ENCODE measurements at regions not wholly inside any gene's neighbourhood (a gene's known extent, or its start where the extent isn't known, plus 50 kb on each side); places are given as distances from the start of the nearest gene placed in this dataset.

GRCh38 chr9:84101964-84102632 lies 121.5 kb downstream of the RMI1 start:
- WGBS (ENCODE audit: insufficient coverage): 26% methylated on average over 21 of the region's 29 CpGs
- Histone ChIP-seq H3K4me1 (ENCODE audit: control insufficient read depth in 1 of 2, extremely low read depth in 1 of 2, insufficient read depth in 2 of 2, low read length in 2 of 2) (no peaks in the 10 kb centered on the region), H3K4me3 (ENCODE audit: control insufficient read depth in 1 of 2, extremely low read depth in 1 of 2, low read length in 1 of 2) (no peak overlapping the region), H3K27ac (ENCODE audit: low read length) (no peak overlapping the region), H3K9me3 (no peaks in the 10 kb centered on the region), H3K36me3 (ENCODE audit: control insufficient read depth in 2 of 2, extremely low read depth in 1 of 2, insufficient read depth in 1 of 2, low read length in 1 of 2) (no peaks in the 10 kb centered on the region), H3K27me3 (replicated peaks in 1 of 2; ENCODE audit: control insufficient read depth in 2 of 2, extremely low read depth in 1 of 2, insufficient read depth in 2 of 2, low read length in 1 of 2) (peaks cover 4 to 8% of the 10 kb centered on the region in 2 experiments)
- Mint-ChIP-seq H3K4me3 (no peak overlapping the region), H3K27me3 (peaks cover 33 to 42% of the 10 kb centered on the region in 2 donors), H3K36me3 (no peaks in the 10 kb centered on the region), H3K4me1 (peaks cover under 1 to 7% (median 7%) of the 10 kb centered on the region in 3 donors), H3K27ac (no peak overlapping the region), H3K9me3 (peaks cover 0 to 2% (median 0%) of the 10 kb centered on the region in 3 donors)
- ATAC-seq (replicated peaks in 1 of 4) (no peak), DNase-seq (no peak)
- CTCF ChIA-PET: interaction anchor here in 1 of 2 donors (0.7 kb wide), 1 partner anchor 44 kb away, joined by 4 read pairs; no protein-coding TSS in a partner anchor
- POLR2A ChIA-PET: interaction anchor here in 1 of 2 donors (0.6 to 0.7 kb wide), 2 partner anchors 18 to 1571 kb away, joined by 3 read pairs; no protein-coding TSS in a partner anchor

- POLR2A ChIA-PET: no interaction called here
- H3K36me3 ChIP-seq (ENCODE audit: control insufficient read depth in 2 of 2, extremely low read depth in 1 of 2, insufficient read depth in 1 of 2, low read length in 1 of 2): no peaks in the 10 kb centered on the region
- Mint-ChIP-seq H3K9me3 (peaks cover 0 to 2% (median 0%) of the 10 kb centered on the region in 3 donors), H3K27me3 (peaks cover 34 to 47% of the 10 kb centered on the region in 2 donors), H3K36me3 (no peaks in the 10 kb centered on the region), H3K4me1 (peaks cover 14 to 23% (median 23%) of the 10 kb centered on the region in 3 donors), H3K27ac (no peak overlapping the region), H3K4me3 (no peak overlapping the region)
- 57% methylated on average over 1 of the region's 1 CpG for WGBS (ENCODE audit: insufficient coverage)
- peaks cover 0 to 5% of the 10 kb centered on the region in 2 experiments for H3K4me1 ChIP-seq (ENCODE audit: control insufficient read depth in 1 of 2, extremely low read depth in 1 of 2, insufficient read depth in 2 of 2, low read length in 2 of 2)
- H3K4me3 ChIP-seq (ENCODE audit: control insufficient read depth in 1 of 2, extremely low read depth in 1 of 2, low read length in 1 of 2): no peak overlapping the region
- DNase-seq (no peak), ATAC-seq (replicated peaks in 1 of 4) (no peak)
- H3K27me3 ChIP-seq (replicated peaks in 1 of 2; ENCODE audit: control insufficient read depth in 2 of 2, extremely low read depth in 1 of 2, insufficient read depth in 2 of 2, low read length in 1 of 2): peaks cover 4 to 8% of the 10 kb centered on the region in 2 experiments
- no peaks in the 10 kb centered on the region for H3K9me3 ChIP-seq
- no peak overlapping the region for H3K27ac ChIP-seq (ENCODE audit: low read length)
- CTCF ChIA-PET: no interaction called here
Observed at GRCh38 chr9:84103651-84104377, 123.2 kb downstream of the RMI1 start.

DNA sequence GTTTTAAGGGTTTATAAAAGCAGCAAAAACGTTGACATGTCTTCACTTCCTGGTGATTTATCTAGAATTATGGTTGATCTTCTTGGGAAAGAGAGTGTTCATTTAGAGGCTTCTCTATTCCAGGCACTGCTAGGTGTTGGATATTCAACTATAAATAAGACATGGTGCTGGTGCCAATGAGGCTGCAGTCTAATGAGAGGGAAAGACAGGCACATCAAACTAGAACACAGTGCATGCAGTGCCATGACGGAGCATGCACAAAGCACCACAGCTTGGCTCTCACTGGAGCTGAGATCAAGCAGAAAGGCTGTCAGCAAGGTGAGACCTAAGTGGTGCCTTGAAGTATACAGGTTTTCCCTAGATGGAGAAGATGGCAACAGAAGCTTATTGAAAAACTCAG lies 126.5 kb downstream of the RMI1 start:
- Mint-ChIP-seq H3K27ac (no peak overlapping the region), H3K4me1 (peaks cover 14 to 23% (median 23%) of the 10 kb centered on the region in 3 donors), H3K27me3 (peaks cover 27 to 44% of the 10 kb centered on the region in 2 donors), H3K4me3 (no peak overlapping the region), H3K9me3 (peaks cover 0 to 2% (median 0%) of the 10 kb centered on the region in 3 donors), H3K36me3 (no peaks in the 10 kb centered on the region)
- 48% methylated on average over 2 of the region's 2 CpGs for WGBS (ENCODE audit: insufficient coverage)
- DNase-seq (no peak), ATAC-seq (replicated peaks in 1 of 4) (no peak)
- ChIA-PET POLR2A (no interaction called here), CTCF (interaction anchor here in 1 of 2 donors (0.8 kb wide), 1 partner anchor 30 kb away, joined by 3 read pairs; no protein-coding TSS in a partner anchor)
- Histone ChIP-seq H3K4me1 (ENCODE audit: control insufficient read depth in 1 of 2, extremely low read depth in 1 of 2, insufficient read depth in 2 of 2, low read length in 2 of 2) (peaks cover 0 to 5% of the 10 kb centered on the region in 2 experiments), H3K9me3 (no peaks in the 10 kb centered on the region), H3K36me3 (ENCODE audit: control insufficient read depth in 2 of 2, extremely low read depth in 1 of 2, insufficient read depth in 1 of 2, low read length in 1 of 2) (no peaks in the 10 kb centered on the region), H3K27ac (ENCODE audit: low read length) (no peak overlapping the region), H3K27me3 (replicated peaks in 1 of 2; ENCODE audit: control insufficient read depth in 2 of 2, extremely low read depth in 1 of 2, insufficient read depth in 2 of 2, low read length in 1 of 2) (peaks cover 4% of the 10 kb centered on the region in 2 experiments), H3K4me3 (ENCODE audit: control insufficient read depth in 1 of 2, extremely low read depth in 1 of 2, low read length in 1 of 2) (no peak overlapping the region)

GRCh38 chr9:84107995-84108394 lies 127.4 kb downstream of the RMI1 start:
- ATAC-seq (replicated peaks in 1 of 4): peak in 2 of 4 experiments; percentile 23 to 33
- H3K27me3 ChIP-seq (replicated peaks in 1 of 2; ENCODE audit: control insufficient read depth in 2 of 2, extremely low read depth in 1 of 2, insufficient read depth in 2 of 2, low read length in 1 of 2): peaks cover 0 to 4% of the 10 kb centered on the region in 2 experiments
- no CpG with 5 or more reads among the region's 1 CpG for WGBS (ENCODE audit: insufficient coverage)
- H3K4me3 ChIP-seq (ENCODE audit: control insufficient read depth in 1 of 2, extremely low read depth in 1 of 2, low read length in 1 of 2): no peak overlapping the region
- peaks cover 0 to 5% of the 10 kb centered on the region in 2 experiments for H3K4me1 ChIP-seq (ENCODE audit: control insufficient read depth in 1 of 2, extremely low read depth in 1 of 2, insufficient read depth in 2 of 2, low read length in 2 of 2)
- POLR2A ChIA-PET: no interaction called here
- CTCF ChIA-PET: no interaction called here
- H3K27ac ChIP-seq (ENCODE audit: low read length): no peak overlapping the region
- H3K27ac Mint-ChIP-seq: no peak overlapping the region
- no peaks in the 10 kb centered on the region for H3K36me3 Mint-ChIP-seq
- H3K4me1 Mint-ChIP-seq: peaks cover 14 to 23% (median 21%) of the 10 kb centered on the region in 3 donors
- no peaks in the 10 kb centered on the region for H3K36me3 ChIP-seq (ENCODE audit: control insufficient read depth in 2 of 2, extremely low read depth in 1 of 2, insufficient read depth in 1 of 2, low read length in 1 of 2)
- H3K4me3 Mint-ChIP-seq: peak overlapping the region in 1 of 3 donors; percentile 6
- DNase-seq: no peak
- H3K27me3 Mint-ChIP-seq: peaks cover 23 to 46% of the 10 kb centered on the region in 2 donors
- H3K9me3 ChIP-seq: no peaks in the 10 kb centered on the region
- H3K9me3 Mint-ChIP-seq: peaks cover 2 to 5% (median 4%) of the 10 kb centered on the region in 3 donors

DNA sequence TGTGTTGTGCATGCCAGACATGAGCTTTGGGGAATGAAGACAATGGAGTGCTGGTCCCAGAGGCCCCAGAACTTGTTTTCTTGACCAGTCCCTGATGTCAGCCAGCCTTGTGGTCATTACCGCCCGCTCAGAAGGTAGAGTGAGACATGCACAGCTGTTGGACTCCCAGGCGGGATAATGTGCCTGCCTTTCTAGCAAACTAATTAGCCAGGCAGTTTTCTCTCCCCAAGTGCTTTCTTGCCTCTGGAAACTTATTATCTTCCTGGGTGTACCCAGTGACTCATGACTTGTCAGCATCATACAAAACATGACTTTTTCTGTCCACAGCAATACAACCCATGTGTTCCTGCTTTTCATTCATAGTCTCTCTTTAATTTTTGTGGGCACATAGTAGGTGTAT lies 131.1 kb downstream of the RMI1 start:
- POLR2A ChIA-PET: no interaction called here
- WGBS (ENCODE audit: insufficient coverage): no CpG with 5 or more reads among the region's 3 CpGs
- H3K4me3 Mint-ChIP-seq: no peak overlapping the region
- H3K4me1 Mint-ChIP-seq: peaks cover 14 to 20% (median 20%) of the 10 kb centered on the region in 3 donors
- H3K4me3 ChIP-seq (ENCODE audit: control insufficient read depth in 1 of 2, extremely low read depth in 1 of 2, low read length in 1 of 2): no peak overlapping the region
- CTCF ChIA-PET: no interaction called here
- no peaks in the 10 kb centered on the region for H3K36me3 ChIP-seq (ENCODE audit: control insufficient read depth in 2 of 2, extremely low read depth in 1 of 2, insufficient read depth in 1 of 2, low read length in 1 of 2)
- H3K36me3 Mint-ChIP-seq: no peaks in the 10 kb centered on the region
- no peak for DNase-seq
- H3K9me3 Mint-ChIP-seq: peaks cover 5 to 30% (median 15%) of the 10 kb centered on the region in 3 donors
- H3K27me3 ChIP-seq (replicated peaks in 1 of 2; ENCODE audit: control insufficient read depth in 2 of 2, extremely low read depth in 1 of 2, insufficient read depth in 2 of 2, low read length in 1 of 2): no peaks in the 10 kb centered on the region
- peaks cover 0 to 5% of the 10 kb centered on the region in 2 experiments for H3K4me1 ChIP-seq (ENCODE audit: control insufficient read depth in 1 of 2, extremely low read depth in 1 of 2, insufficient read depth in 2 of 2, low read length in 2 of 2)
- H3K27ac Mint-ChIP-seq: no peak overlapping the region
- no peaks in the 10 kb centered on the region for H3K9me3 ChIP-seq
- H3K27me3 Mint-ChIP-seq: peaks cover 17 to 29% of the 10 kb centered on the region in 2 donors
- H3K27ac ChIP-seq (ENCODE audit: low read length): no peak overlapping the region
- ATAC-seq (replicated peaks in 1 of 4): no peak

GRCh38 chr9:84121991-84122523 lies 141.5 kb downstream of the RMI1 start:
- H3K4me3 Mint-ChIP-seq: no peak overlapping the region
- Histone ChIP-seq H3K4me1 (ENCODE audit: control insufficient read depth in 1 of 2, extremely low read depth in 1 of 2, insufficient read depth in 2 of 2, low read length in 2 of 2) (no peaks in the 10 kb centered on the region), H3K27me3 (replicated peaks in 1 of 2; ENCODE audit: control insufficient read depth in 2 of 2, extremely low read depth in 1 of 2, insufficient read depth in 2 of 2, low read length in 1 of 2) (peaks cover 0 to 3% of the 10 kb centered on the region in 2 experiments), H3K27ac (ENCODE audit: low read length) (no peak overlapping the region), H3K36me3 (ENCODE audit: control insufficient read depth in 2 of 2, extremely low read depth in 1 of 2, insufficient read depth in 1 of 2, low read length in 1 of 2) (no peaks in the 10 kb centered on the region), H3K4me3 (ENCODE audit: control insufficient read depth in 1 of 2, extremely low read depth in 1 of 2, low read length in 1 of 2) (no peak overlapping the region), H3K9me3 (no peaks in the 10 kb centered on the region)
- no peak overlapping the region for H3K27ac Mint-ChIP-seq
- H3K4me1 Mint-ChIP-seq: no peaks in the 10 kb centered on the region
- DNase-seq (no peak), ATAC-seq (replicated peaks in 1 of 4) (no peak)
- no peaks in the 10 kb centered on the region for H3K36me3 Mint-ChIP-seq
- CTCF ChIA-PET: no interaction called here
- peaks cover 30 to 43% of the 10 kb centered on the region in 2 donors for H3K27me3 Mint-ChIP-seq
- POLR2A ChIA-PET: no interaction called here
- no CpG with 5 or more reads among the region's 1 CpG for WGBS (ENCODE audit: insufficient coverage)
- peaks cover 0 to 10% (median 8%) of the 10 kb centered on the region in 3 donors for H3K9me3 Mint-ChIP-seq
